HFFc6 (cell line): ENCODE measurements at regions not wholly inside any gene's neighbourhood (a gene's known extent, or its start where the extent isn't known, plus 50 kb on each side); places are given as distances from the start of the nearest gene placed in this dataset.

Source experiments
- DNase-seq: peaks from one replicate; pipeline ENCODE4 v3.0.0-alpha.2; 2018
- H3K27ac Mint-ChIP-seq: 2 replicates; pipeline ENCODE4 v1.8.0; 2020; ENCODE audit warnings: mild to moderate bottlenecking, mixed read lengths
- H3K27me3 Mint-ChIP-seq: 2 replicates; pipeline ENCODE4 v1.8.0; 2021; ENCODE audit warnings: mild to moderate bottlenecking, moderate library complexity, mixed read lengths; ENCODE audit not compliant: insufficient read depth
- H3K36me3 Mint-ChIP-seq: 2 replicates; pipeline ENCODE4 v1.8.0; 2021; ENCODE audit warnings: low read depth, mixed read lengths
- H3K4me1 Mint-ChIP-seq: 2 replicates; pipeline ENCODE4 v1.8.0; 2020; ENCODE audit warnings: low read depth, mixed read lengths
- H3K4me3 Mint-ChIP-seq: 2 replicates; pipeline ENCODE4 v1.8.0; 2020; ENCODE audit warnings: mild to moderate bottlenecking, moderate library complexity, mixed read lengths
- H3K9me3 Mint-ChIP-seq: 2 replicates; pipeline ENCODE4 v1.8.0; 2020; ENCODE audit warnings: mild to moderate bottlenecking, mixed read lengths
- CTCF ChIP-seq: fragments of 200-600 bp; sonication (generic); IDR thresholded peaks from 2 replicates; pipeline ENCODE4 v1.5.0; 2021; ENCODE audit warnings: antibody characterized with exemption, mild to moderate bottlenecking

- no peak for TF ChIP-seq CTCF
- H3K4me3 Mint-ChIP-seq: no peak overlapping the region
- H3K27me3 Mint-ChIP-seq: no peaks in the 10 kb centered on the region; the same call in 1 of the 2 replicates
- H3K9me3 Mint-ChIP-seq: no peaks in the 10 kb centered on the region
- no peak overlapping the region for H3K27ac Mint-ChIP-seq
- no peaks in the 10 kb centered on the region for H3K36me3 Mint-ChIP-seq
- H3K4me1 Mint-ChIP-seq: peaks cover 8% of the 10 kb centered on the region; the same call in 1 of the 2 replicates
- DNase-seq: no peak
These were observed 244.8 kb downstream of the DUSP10 start for GRCh38 chr1:221497046-221497445.

GRCh38 chr1:221503268-221503667, 238.6 kb downstream of the DUSP10 start:
- TF ChIP-seq CTCF: no peak
- peaks cover 19% of the 10 kb centered on the region; the same call in 1 of the 2 replicates for H3K36me3 Mint-ChIP-seq
- H3K9me3 Mint-ChIP-seq: peaks cover 18% of the 10 kb centered on the region
- H3K4me3 Mint-ChIP-seq: no peak overlapping the region
- H3K27ac Mint-ChIP-seq: no peak overlapping the region
- DNase-seq: no peak
- no peaks in the 10 kb centered on the region for H3K4me1 Mint-ChIP-seq
- peaks cover 2% of the 10 kb centered on the region for H3K27me3 Mint-ChIP-seq

- no peak for DNase-seq
- TF ChIP-seq CTCF: no peak
- H3K9me3 Mint-ChIP-seq: peaks cover 18% of the 10 kb centered on the region
- H3K36me3 Mint-ChIP-seq: peaks cover 19% of the 10 kb centered on the region; the same call in 1 of the 2 replicates
- H3K27ac Mint-ChIP-seq: no peak overlapping the region
- peaks cover 2% of the 10 kb centered on the region; the same call in 1 of the 2 replicates for H3K27me3 Mint-ChIP-seq
- no peak overlapping the region for H3K4me3 Mint-ChIP-seq
- H3K4me1 Mint-ChIP-seq: no peaks in the 10 kb centered on the region
These were observed 232.1 kb downstream of the DUSP10 start for GRCh38 chr1:221509575-221510355.

- DNase-seq: no peak
- TF ChIP-seq CTCF: no peak
- Mint-ChIP-seq H3K4me1 (no peaks in the 10 kb centered on the region), H3K27me3 (no peaks in the 10 kb centered on the region), H3K9me3 (peaks cover 7% of the 10 kb centered on the region; the same call in 1 of the 2 replicates), H3K27ac (no peak overlapping the region), H3K36me3 (peaks cover 10% of the 10 kb centered on the region; the same call in 1 of the 2 replicates), H3K4me3 (no peak overlapping the region)
These were observed 230.9 kb downstream of the DUSP10 start for GRCh38 chr1:221510793-221511503.

- TF ChIP-seq CTCF: no peak
- no peak for DNase-seq
- Mint-ChIP-seq H3K4me3 (no peak overlapping the region), H3K27me3 (no peaks in the 10 kb centered on the region), H3K9me3 (no peaks in the 10 kb centered on the region), H3K27ac (no peak overlapping the region), H3K36me3 (peaks cover 1% of the 10 kb centered on the region; the same call in 1 of the 2 replicates), H3K4me1 (no peaks in the 10 kb centered on the region)
These were observed 230.1 kb downstream of the DUSP10 start for GRCh38 chr1:221511797-221512196.
